ENCODE measurements at regions not wholly inside any gene's neighbourhood (a gene's known extent, or its start where the extent isn't known, plus 50 kb on each side); places are given as distances from the start of the nearest gene placed in this dataset.

- Mint-ChIP-seq H3K9me3 (ENCODE audit: unreplicated experiment) (no peaks in the 10 kb centered on the region), H3K27me3 (ENCODE audit: insufficient read depth, unreplicated experiment) (peaks cover 15% of the 10 kb centered on the region), H3K4me3 (ENCODE audit: unreplicated experiment) (no peak overlapping the region), H3K27ac (ENCODE audit: unreplicated experiment) (no peak overlapping the region), H3K36me3 (ENCODE audit: insufficient read depth, unreplicated experiment) (no peaks in the 10 kb centered on the region), H3K4me1 (ENCODE audit: low read depth, unreplicated experiment) (no peaks in the 10 kb centered on the region)
- H3K27me3 ChIP-seq (replicated peaks; ENCODE audit: control insufficient read depth, insufficient read depth, low read length): no peaks in the 10 kb centered on the region
- ChIA-PET POLR2A (no interaction called here), CTCF (no interaction called here)
- intact Hi-C loops (cut with micrococcal nuclease; ENCODE audit: unreplicated experiment): no loop called here
- H3K4me3 ChIP-seq (ENCODE audit: low read depth, low read length): no peak overlapping the region
- BruUV-seq (replicated peaks): no TSS peak
- TF ChIP-seq CTCF (IDR thresholded peaks at IDR 0.05; ENCODE audit: insufficient read depth in 1 of 2, low read depth in 1 of 2, low read length in 1 of 2, severe bottlenecking in 1 of 2, unreplicated experiment in 1 of 2): no peak
- no peaks in the 10 kb centered on the region for H3K4me1 ChIP-seq
- no peak for DNase-seq
- H3K9me3 ChIP-seq: no peaks in the 10 kb centered on the region
- H3K36me3 ChIP-seq (ENCODE audit: control insufficient read depth, insufficient read depth, low read length): no peaks in the 10 kb centered on the region
Observed at GRCh38 chr10:64265961-64266360, 744.8 kb downstream of the REEP3 start.

GRCh38 chr10:64271508-64271907 lies 750.3 kb downstream of the REEP3 start:
- BruUV-seq (replicated peaks): no TSS peak

GRCh38 chr10:64271983-64272382 lies 750.8 kb downstream of the REEP3 start:
- Mint-ChIP-seq H3K4me3 (ENCODE audit: unreplicated experiment) (no peak overlapping the region), H3K9me3 (ENCODE audit: unreplicated experiment) (no peaks in the 10 kb centered on the region), H3K27ac (ENCODE audit: unreplicated experiment) (no peak overlapping the region), H3K4me1 (ENCODE audit: low read depth, unreplicated experiment) (no peaks in the 10 kb centered on the region), H3K27me3 (ENCODE audit: insufficient read depth, unreplicated experiment) (peaks cover 7% of the 10 kb centered on the region), H3K36me3 (ENCODE audit: insufficient read depth, unreplicated experiment) (no peaks in the 10 kb centered on the region)
- POLR2A ChIA-PET: no interaction called here
- no peaks in the 10 kb centered on the region for H3K36me3 ChIP-seq (ENCODE audit: control insufficient read depth, insufficient read depth, low read length)
- H3K4me3 ChIP-seq (ENCODE audit: low read depth, low read length): no peak overlapping the region
- peak; percentile 42 to 46 for TF ChIP-seq CTCF (IDR thresholded peaks at IDR 0.05; ENCODE audit: insufficient read depth in 1 of 2, low read depth in 1 of 2, low read length in 1 of 2, severe bottlenecking in 1 of 2, unreplicated experiment in 1 of 2)
- no peaks in the 10 kb centered on the region for H3K27me3 ChIP-seq (replicated peaks; ENCODE audit: control insufficient read depth, insufficient read depth, low read length)
- intact Hi-C loops (cut with micrococcal nuclease; ENCODE audit: unreplicated experiment): loop anchor here (2.0 to 5.0 kb wide), 2 partner anchors 109 to 180 kb away; no protein-coding TSS in a partner anchor
- no peaks in the 10 kb centered on the region for H3K9me3 ChIP-seq
- no peaks in the 10 kb centered on the region for H3K4me1 ChIP-seq
- CTCF ChIA-PET: interaction anchor here (1.1 kb wide), 1 partner anchor 108 kb away, joined by 3 read pairs; no protein-coding TSS in a partner anchor
- BruUV-seq (replicated peaks): no TSS peak
- DNase-seq: peak in 1 of 2 experiments; percentile 16

More at GRCh38 chr10:64271508-64271907, 750.3 kb downstream of the REEP3 start:
- Histone ChIP-seq H3K4me3 (ENCODE audit: low read depth, low read length) (no peak overlapping the region), H3K27me3 (replicated peaks; ENCODE audit: control insufficient read depth, insufficient read depth, low read length) (no peaks in the 10 kb centered on the region), H3K9me3 (no peaks in the 10 kb centered on the region), H3K36me3 (ENCODE audit: control insufficient read depth, insufficient read depth, low read length) (no peaks in the 10 kb centered on the region), H3K4me1 (no peaks in the 10 kb centered on the region)
- Mint-ChIP-seq H3K4me3 (ENCODE audit: unreplicated experiment) (no peak overlapping the region), H3K27me3 (ENCODE audit: insufficient read depth, unreplicated experiment) (peaks cover 7% of the 10 kb centered on the region), H3K4me1 (ENCODE audit: low read depth, unreplicated experiment) (no peaks in the 10 kb centered on the region), H3K9me3 (ENCODE audit: unreplicated experiment) (no peaks in the 10 kb centered on the region), H3K36me3 (ENCODE audit: insufficient read depth, unreplicated experiment) (no peaks in the 10 kb centered on the region), H3K27ac (ENCODE audit: unreplicated experiment) (no peak overlapping the region)
- intact Hi-C loops (cut with micrococcal nuclease; ENCODE audit: unreplicated experiment): loop anchor here (5.0 kb wide), 1 partner anchor 179 kb away; no protein-coding TSS in a partner anchor
- no peak for DNase-seq
- TF ChIP-seq CTCF (IDR thresholded peaks at IDR 0.05; ENCODE audit: insufficient read depth in 1 of 2, low read depth in 1 of 2, low read length in 1 of 2, severe bottlenecking in 1 of 2, unreplicated experiment in 1 of 2): no peak
- POLR2A ChIA-PET: no interaction called here
- CTCF ChIA-PET: interaction anchor here (1.1 kb wide), 1 partner anchor 108 kb away, joined by 3 read pairs; no protein-coding TSS in a partner anchor

Data from Caco-2 (cell line).